DND-41 (cell line): ENCODE measurements at regions not wholly inside any gene's neighbourhood (a gene's known extent, or its start where the extent isn't known, plus 50 kb on each side); places are given as distances from the start of the nearest gene placed in this dataset.
"Not testable (repeated sequence)": the region's sequence is repeated elsewhere in the genome, so short reads cannot be mapped to it uniquely, and the experiment has no call there.

ENCODE experiments used
- ATAC-seq: fragments of 200-7000 bp; cut with Tn5 transposase; 3 replicates; pipeline ENCODE4 v1.9.1; 2021; ENCODE audit warnings: low read depth; ENCODE audit not compliant: insufficient read depth
- DNase-seq: peaks from one replicate; pipeline ENCODE4 v3.0.0-alpha.2; 2020
- H2AFZ ChIP-seq: 2 replicates; pipeline ENCODE4 v1.6.0; 2012; ENCODE audit warnings: low read depth, low read length
- H3K27ac ChIP-seq: 2 replicates; pipeline ENCODE4 v1.5.1; 2012; ENCODE audit warnings: low read length, inconsistent platforms
- H3K27me3 ChIP-seq: fragments of 200-600 bp; sonication (generic); 2 replicates; pipeline ENCODE4 v1.6.0; 2012; ENCODE audit warnings: low read length, mild to moderate bottlenecking, inconsistent platforms; ENCODE audit not compliant: insufficient read depth, poor library complexity
- H3K36me3 ChIP-seq: 2 replicates; pipeline ENCODE4 v1.5.1; 2012; ENCODE audit warnings: low read length, inconsistent platforms; ENCODE audit not compliant: insufficient read depth
- H3K4me1 ChIP-seq: 2 replicates; pipeline ENCODE4 v1.5.1; 2012; ENCODE audit warnings: mild to moderate bottlenecking, low read length; ENCODE audit not compliant: insufficient read depth
- H3K4me2 ChIP-seq: 2 replicates; pipeline ENCODE4 v1.6.0; 2012; ENCODE audit warnings: mild to moderate bottlenecking, moderate library complexity, low read length, inconsistent platforms; ENCODE audit not compliant: insufficient read depth
- H3K4me3 ChIP-seq, 2 experiments: fragments of 200-600 bp in 1 of 2; shearing (Covaris generic) in 1 of 2; 2 replicates each; pipeline ENCODE4 v1.5.1; 2012 to 2016; ENCODE audit warnings: inconsistent platforms in 2 of 2, low read length in 2 of 2, mild to moderate bottlenecking in 2 of 2, low read depth in 1 of 2, moderate library complexity in 1 of 2
- H3K79me2 ChIP-seq: 2 replicates; pipeline ENCODE4 v1.6.0; 2012; ENCODE audit warnings: low read length, inconsistent platforms; ENCODE audit not compliant: insufficient read depth
- H3K9ac ChIP-seq: 2 replicates; pipeline ENCODE4 v1.6.0; 2012; ENCODE audit warnings: low read depth, mild to moderate bottlenecking, inconsistent platforms, low read length, moderate library complexity
- H3K9me3 ChIP-seq: 2 replicates; pipeline ENCODE4 v1.5.1; 2012; ENCODE audit warnings: low read length, moderate library complexity, mild to moderate bottlenecking, inconsistent platforms; ENCODE audit not compliant: insufficient read depth, severe bottlenecking
- H4K20me1 ChIP-seq: 2 replicates; pipeline ENCODE4 v1.6.0; 2012; ENCODE audit warnings: low read length; ENCODE audit not compliant: insufficient read depth
- EZH2 ChIP-seq: IDR thresholded peaks from 3 replicates; pipeline ENCODE4 v1.6.1; 2012; ENCODE audit warnings: borderline replicate concordance, low read depth, mild to moderate bottlenecking, moderate library complexity, low read length, inconsistent platforms; ENCODE audit not compliant: severe bottlenecking
- TF ChIP-seq, protein P1 (sequence below): IDR thresholded peaks from 2 replicates; pipeline ENCODE4 v1.5.1; 2012; ENCODE audit warnings: borderline replicate concordance, low read length, moderate library complexity, mild to moderate bottlenecking; ENCODE audit not compliant: poor library complexity, severe bottlenecking; ENCODE audit errors: extremely low read depth

DNA sequence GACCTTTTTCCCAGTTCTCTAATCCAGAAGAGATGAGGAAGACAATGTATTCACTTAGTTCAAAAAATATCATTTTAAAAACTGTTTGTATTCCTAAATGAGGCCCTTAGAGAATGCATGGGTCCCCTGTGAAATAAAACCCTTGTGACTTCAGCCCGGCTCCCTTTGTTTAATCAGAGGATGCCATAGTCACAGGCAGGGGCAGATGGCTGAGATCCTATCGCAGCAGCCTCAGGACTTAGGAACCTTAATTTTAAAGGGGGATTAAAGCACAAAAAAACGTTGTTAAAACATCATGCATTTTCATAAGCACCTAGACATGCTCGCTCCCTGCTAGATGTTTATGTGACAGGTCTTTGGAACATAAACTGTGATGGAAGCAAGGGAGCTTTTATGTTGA lies 176.6 kb downstream of the IL20RB start:
- ATAC-seq = no peak
- Histone ChIP-seq H3K36me3 (no peaks in the 10 kb centered on the region), H3K9ac (no peak overlapping the region), H3K4me2 (no peak overlapping the region), H3K79me2 (no peaks in the 10 kb centered on the region), H3K4me3 (no peak overlapping the region), H3K4me1 (no peaks in the 10 kb centered on the region), H3K27ac (no peak overlapping the region), H3K9me3 (no peaks in the 10 kb centered on the region), H4K20me1 (no peaks in the 10 kb centered on the region), H3K27me3 (peaks cover 3% of the 10 kb centered on the region), H2AFZ (no peak overlapping the region)
- TF ChIP-seq, protein P1, sequence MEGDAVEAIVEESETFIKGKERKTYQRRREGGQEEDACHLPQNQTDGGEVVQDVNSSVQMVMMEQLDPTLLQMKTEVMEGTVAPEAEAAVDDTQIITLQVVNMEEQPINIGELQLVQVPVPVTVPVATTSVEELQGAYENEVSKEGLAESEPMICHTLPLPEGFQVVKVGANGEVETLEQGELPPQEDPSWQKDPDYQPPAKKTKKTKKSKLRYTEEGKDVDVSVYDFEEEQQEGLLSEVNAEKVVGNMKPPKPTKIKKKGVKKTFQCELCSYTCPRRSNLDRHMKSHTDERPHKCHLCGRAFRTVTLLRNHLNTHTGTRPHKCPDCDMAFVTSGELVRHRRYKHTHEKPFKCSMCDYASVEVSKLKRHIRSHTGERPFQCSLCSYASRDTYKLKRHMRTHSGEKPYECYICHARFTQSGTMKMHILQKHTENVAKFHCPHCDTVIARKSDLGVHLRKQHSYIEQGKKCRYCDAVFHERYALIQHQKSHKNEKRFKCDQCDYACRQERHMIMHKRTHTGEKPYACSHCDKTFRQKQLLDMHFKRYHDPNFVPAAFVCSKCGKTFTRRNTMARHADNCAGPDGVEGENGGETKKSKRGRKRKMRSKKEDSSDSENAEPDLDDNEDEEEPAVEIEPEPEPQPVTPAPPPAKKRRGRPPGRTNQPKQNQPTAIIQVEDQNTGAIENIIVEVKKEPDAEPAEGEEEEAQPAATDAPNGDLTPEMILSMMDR = no peak
- TF ChIP-seq EZH2 = no peak
- no peak for DNase-seq

DNA sequence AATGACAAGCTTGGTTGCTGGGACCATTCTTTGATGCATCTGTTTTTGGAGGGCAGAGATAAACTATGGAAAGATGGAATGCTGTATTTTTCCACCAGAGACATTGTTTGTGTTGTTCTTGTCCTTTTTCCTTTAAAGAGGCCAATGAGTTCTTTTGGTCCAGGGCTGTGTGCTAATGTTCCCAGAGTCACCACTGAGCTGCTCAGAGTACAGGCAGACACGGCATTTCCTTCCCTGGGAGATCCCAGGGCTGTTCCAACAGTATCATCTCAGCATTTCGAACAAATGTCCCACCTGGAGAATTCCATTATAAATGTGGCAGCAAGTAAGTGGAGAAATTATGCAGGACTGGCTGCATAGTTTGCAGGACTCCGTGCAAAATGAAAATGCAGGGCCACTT lies 190.6 kb downstream of the IL20RB start:
- no peak overlapping the region for H3K27ac ChIP-seq
- no peak overlapping the region for H3K4me2 ChIP-seq
- H2AFZ ChIP-seq = no peak overlapping the region
- H3K4me3 ChIP-seq = no peak overlapping the region
- H3K79me2 ChIP-seq = no peaks in the 10 kb centered on the region
- H3K27me3 ChIP-seq = peaks cover 24% of the 10 kb centered on the region
- no peaks in the 10 kb centered on the region for H3K4me1 ChIP-seq
- H3K36me3 ChIP-seq = no peaks in the 10 kb centered on the region
- ATAC-seq (no peak), DNase-seq (no peak)
- TF ChIP-seq EZH2 = no peak
- TF ChIP-seq, protein P1 = no peak
- H4K20me1 ChIP-seq = no peaks in the 10 kb centered on the region
- no peak overlapping the region for H3K9ac ChIP-seq
- no peaks in the 10 kb centered on the region for H3K9me3 ChIP-seq

DNA sequence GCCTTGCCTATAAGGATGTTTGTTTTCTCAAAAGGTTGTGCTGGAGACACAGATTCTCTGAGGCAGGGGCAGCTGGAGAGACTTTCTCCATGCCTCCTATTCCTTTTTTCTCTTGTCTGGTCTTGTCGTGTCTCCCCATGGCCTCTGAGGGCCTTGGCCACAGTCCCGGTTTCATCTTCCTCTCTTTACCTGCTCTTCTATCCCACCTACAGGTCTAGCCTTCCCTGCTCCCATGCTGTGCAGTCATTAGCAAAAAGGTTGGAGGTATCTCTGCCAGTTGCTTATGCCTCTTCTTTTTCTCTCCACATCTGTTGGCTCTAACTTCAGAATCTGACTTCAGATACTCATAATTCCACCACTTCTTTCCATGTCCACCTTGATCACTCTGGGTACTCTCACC lies 191.1 kb downstream of the IL20RB start:
- Histone ChIP-seq H4K20me1 (no peaks in the 10 kb centered on the region), H3K9ac (no peak overlapping the region), H3K79me2 (no peaks in the 10 kb centered on the region), H2AFZ (no peak overlapping the region), H3K4me3 (no peak overlapping the region), H3K27ac (no peak overlapping the region), H3K4me1 (no peaks in the 10 kb centered on the region), H3K9me3 (no peaks in the 10 kb centered on the region), H3K4me2 (no peak overlapping the region), H3K27me3 (peaks cover 24% of the 10 kb centered on the region), H3K36me3 (no peaks in the 10 kb centered on the region)
- no peak for TF ChIP-seq EZH2
- TF ChIP-seq, protein P1 = no peak
- DNase-seq (no peak), ATAC-seq (no peak)

DNA sequence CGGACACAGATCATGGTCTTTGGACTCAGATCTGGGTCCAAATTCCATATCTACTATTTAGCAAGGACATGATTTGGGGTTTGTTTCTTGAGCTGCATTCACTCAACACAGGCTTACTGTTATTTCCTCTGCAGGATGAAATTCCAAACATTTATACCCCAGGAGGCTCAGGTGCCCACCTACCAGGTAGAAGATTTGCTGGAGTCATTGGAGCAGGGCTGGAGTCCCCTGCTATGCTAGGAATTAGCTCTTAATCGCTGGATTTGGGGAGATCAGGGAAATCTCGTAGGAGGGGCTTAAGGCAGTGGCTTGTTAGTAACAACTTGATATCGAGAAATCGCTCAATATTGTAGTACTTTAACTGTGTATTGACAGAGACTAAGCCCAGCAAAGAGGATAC lies 193.0 kb downstream of the IL20RB start:
- H3K4me1 ChIP-seq = no peaks in the 10 kb centered on the region
- no peak for ATAC-seq
- H2AFZ ChIP-seq = no peak overlapping the region
- H3K36me3 ChIP-seq = no peaks in the 10 kb centered on the region
- H3K27me3 ChIP-seq = peaks cover 24% of the 10 kb centered on the region
- TF ChIP-seq, protein P1 = no peak
- no peak for TF ChIP-seq EZH2
- no peaks in the 10 kb centered on the region for H3K79me2 ChIP-seq
- no peak overlapping the region for H3K4me3 ChIP-seq
- H3K27ac ChIP-seq = no peak overlapping the region
- no peaks in the 10 kb centered on the region for H3K9me3 ChIP-seq
- DNase-seq = no peak
- no peaks in the 10 kb centered on the region for H4K20me1 ChIP-seq
- no peak overlapping the region for H3K4me2 ChIP-seq
- no peak overlapping the region for H3K9ac ChIP-seq

DNA sequence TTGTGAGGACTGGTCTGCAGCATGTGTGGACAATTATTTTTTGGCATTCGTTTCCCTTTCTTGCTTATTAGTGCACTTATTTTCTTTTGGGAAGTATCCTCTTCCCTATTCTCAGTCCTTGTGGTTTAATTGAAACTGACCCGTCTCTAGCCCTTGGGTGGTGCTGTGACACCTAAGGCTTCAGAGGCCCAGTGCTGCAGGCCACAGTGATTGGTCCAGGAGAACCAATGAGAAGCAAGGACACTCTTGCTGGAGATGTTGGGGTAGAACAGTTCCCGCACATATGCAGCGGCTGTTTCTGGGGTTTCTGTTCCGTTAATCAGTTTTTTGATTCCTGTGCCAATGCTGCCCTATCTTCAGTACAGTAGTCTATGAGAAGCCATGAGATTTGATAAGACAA lies 195.3 kb downstream of the IL20RB start:
- not testable (repeated sequence) for ATAC-seq, H3K27ac ChIP-seq, H4K20me1 ChIP-seq, H3K36me3 ChIP-seq, H3K4me2 ChIP-seq, H3K9me3 ChIP-seq, H3K9ac ChIP-seq, DNase-seq, H3K4me1 ChIP-seq, H3K4me3 ChIP-seq, H3K79me2 ChIP-seq, H2AFZ ChIP-seq
- H3K27me3 ChIP-seq = peaks cover 16% of the 10 kb centered on the region
